SK-N-SH (cell line): ENCODE measurements at regions not wholly inside any gene's neighbourhood (a gene's known extent, or its start where the extent isn't known, plus 50 kb on each side); places are given as distances from the start of the nearest gene placed in this dataset.

ENCODE experiments used
- CTCF ChIA-PET: fragments of 300-600, 350-600 bp; formaldehyde crosslinking; extraction: SDS; loops from one replicate; lab custom pipeline; 2021; lab: Yijun Ruan, JAX
- POLR2A ChIA-PET: fragments of 350-600 bp; sonication (Branson Sonifier 250); formaldehyde crosslinking; extraction: SDS; loops from one replicate; lab custom pipeline; 2020; ENCODE audit warnings: antibody characterized with exemption, inconsistent platforms; lab: Yijun Ruan, JAX
- DNase-seq: peaks from one replicate; pipeline ENCODE4 v3.0.0; 2012
- H2AFZ ChIP-seq: fragments of 200-600 bp; sonication (generic); 2 replicates; pipeline ENCODE4 v1.8.1; 2016; ENCODE audit warnings: antibody characterized with exemption, mild to moderate bottlenecking, low read depth
- H3F3A ChIP-seq: fragments of 200-600 bp; sonication (generic); replicated peaks from 2 replicates; pipeline ENCODE3; 2016; ENCODE audit warnings: antibody characterized with exemption, mild to moderate bottlenecking; ENCODE audit not compliant: insufficient read depth
- H3K27ac ChIP-seq, 2 experiments: fragments of 200-500 bp in 1 of 2; fragments of 200-600 bp in 1 of 2; sonication (Bioruptor generic) in 1 of 2; sonication (generic), shearing (Covaris generic) in 1 of 2; 2 replicates each; pipeline versions ENCODE4 v1.5.1 to v1.6.1; 2014 to 2016; ENCODE audit warnings: low read depth in 2 of 2, inconsistent platforms in 1 of 2, low read length in 1 of 2, mild to moderate bottlenecking in 1 of 2, mixed read lengths in 1 of 2
- H3K27me3 ChIP-seq: fragments of 200-600 bp; sonication (generic), shearing (Covaris generic); 2 replicates; pipeline ENCODE4 v1.6.1; 2016; ENCODE audit warnings: mixed run types; ENCODE audit not compliant: insufficient read depth
- H3K36me3 ChIP-seq, 2 experiments: fragments of 200-500 bp in 1 of 2; fragments of 200-600 bp in 1 of 2; sonication (Bioruptor generic) in 1 of 2; sonication (generic) in 1 of 2; replicated peaks in 1 of 2; 2 replicates each; pipeline versions ENCODE3 to v1.5.1; 2014 to 2016; ENCODE audit warnings: low read length in 1 of 2, mild to moderate bottlenecking in 1 of 2; ENCODE audit not compliant: insufficient read depth in 2 of 2, control insufficient read depth in 1 of 2
- H3K4me1 ChIP-seq, 2 experiments: fragments of 200-500 bp in 1 of 2; fragments of 200-600 bp in 1 of 2; sonication (Bioruptor generic) in 1 of 2; sonication (generic), shearing (Covaris generic) in 1 of 2; 2 replicates each; pipeline versions ENCODE4 v1.5.1 to v1.6.1; 2014 to 2016; ENCODE audit warnings: low read depth in 1 of 2, low read length in 1 of 2, mixed run types in 1 of 2; ENCODE audit not compliant: insufficient read depth in 2 of 2, control insufficient read depth in 1 of 2
- H3K4me2 ChIP-seq: fragments of 200-600 bp; sonication (generic), shearing (Covaris generic); 2 replicates; pipeline ENCODE4 v1.6.1; 2017; ENCODE audit warnings: mixed run types
- H3K4me3 ChIP-seq, 2 experiments: fragments of 200-500 bp in 1 of 2; fragments of 200-600 bp in 1 of 2; sonication (Bioruptor generic) in 1 of 2; sonication (generic), shearing (Covaris generic) in 1 of 2; 2 replicates each; pipeline versions ENCODE4 v1.5.1 to v1.8.1; 2014 to 2016; ENCODE audit warnings: low read depth in 2 of 2, inconsistent platforms in 1 of 2, low read length in 1 of 2, mild to moderate bottlenecking in 1 of 2, mixed read lengths in 1 of 2, moderate library complexity in 1 of 2
- H3K79me2 ChIP-seq: fragments of 200-600 bp; sonication (generic); 2 replicates; pipeline ENCODE4 v1.8.1; 2017; ENCODE audit warnings: mild to moderate bottlenecking; ENCODE audit not compliant: insufficient read depth
- H3K9ac ChIP-seq: fragments of 200-600 bp; sonication (generic); 2 replicates; pipeline ENCODE4 v1.6.1; 2017; ENCODE audit warnings: mixed run types
- H3K9me2 ChIP-seq: fragments of 200-600 bp; sonication (generic); 2 replicates; pipeline ENCODE4 v1.6.1; 2017; ENCODE audit warnings: mixed run types
- H3K9me3 ChIP-seq: fragments of 200-600 bp; sonication (generic); 2 replicates; pipeline ENCODE4 v1.6.1; 2017; ENCODE audit warnings: mixed run types, mild to moderate bottlenecking, moderate library complexity
- H4K20me1 ChIP-seq: fragments of 200-600 bp; sonication (generic); 2 replicates; pipeline ENCODE4 v1.6.1; 2017; ENCODE audit warnings: mild to moderate bottlenecking, mixed run types; ENCODE audit not compliant: insufficient read depth
- CTCF ChIP-seq: fragments of 200-600 bp; sonication (generic); IDR thresholded peaks from 2 replicates; pipeline ENCODE4 v1.6.1; 2017; ENCODE audit warnings: antibody characterized with exemption, mild to moderate bottlenecking, moderate library complexity
- ELF1 ChIP-seq: IDR thresholded peaks from 2 replicates; pipeline ENCODE4 v1.4.0; 2012
- EZH2phosphoT487 ChIP-seq: fragments of 200-600 bp; sonication (generic); IDR thresholded peaks from 2 replicates; pipeline ENCODE4 v1.6.1; 2017; ENCODE audit warnings: low read depth, mixed run types, mild to moderate bottlenecking, antibody characterized with exemption, moderate library complexity, borderline replicate concordance
- FOSL2 ChIP-seq: IDR thresholded peaks from 2 replicates; pipeline ENCODE4 v1.4.0; 2012; ENCODE audit warnings: low read depth, mild to moderate bottlenecking, moderate library complexity, borderline replicate concordance
- FOXJ3 ChIP-seq: sonication (generic); formaldehyde crosslinking; IDR thresholded peaks from 2 replicates; pipeline ENCODE4 v1.5.1; 2020; ENCODE audit warnings: mild to moderate bottlenecking, missing genetic modification reagents
- FOXM1 ChIP-seq: IDR thresholded peaks from 2 replicates; pipeline ENCODE4 v1.4.0; 2012; ENCODE audit warnings: low read depth, mild to moderate bottlenecking
- GABPA ChIP-seq: IDR thresholded peaks from 2 replicates; pipeline ENCODE4 v1.4.0; 2012; ENCODE audit warnings: low read depth, mild to moderate bottlenecking
- GATA2 ChIP-seq: sonication (generic); formaldehyde crosslinking; IDR thresholded peaks from 2 replicates; pipeline ENCODE4 v1.5.0; 2020; ENCODE audit warnings: mild to moderate bottlenecking, missing genetic modification reagents
- MEF2A ChIP-seq: IDR thresholded peaks from 2 replicates; pipeline ENCODE4 v1.4.0; 2012; ENCODE audit warnings: low read depth, borderline replicate concordance
- MXI1 ChIP-seq: IDR thresholded peaks from 2 replicates; pipeline ENCODE4 v1.6.1; 2012; ENCODE audit warnings: mild to moderate bottlenecking, low read depth, low read length, improper control_type of control experiment
- NFIC ChIP-seq: IDR thresholded peaks from 2 replicates; pipeline ENCODE4 v1.4.0; 2012; ENCODE audit warnings: borderline replicate concordance
- NRF1 ChIP-seq: IDR thresholded peaks from 2 replicates; pipeline ENCODE4 v1.6.1; 2012; ENCODE audit warnings: low read depth, mild to moderate bottlenecking, low read length
- RAD21 ChIP-seq: IDR thresholded peaks from 2 replicates; pipeline ENCODE4 v1.6.1; 2012; ENCODE audit warnings: mild to moderate bottlenecking, low read length
- RCOR1 ChIP-seq: fragments of 150-350 bp; IDR thresholded peaks from 2 replicates; pipeline ENCODE4 v1.6.1; 2017; ENCODE audit warnings: antibody characterized with exemption, low read length
- RXRA ChIP-seq: IDR thresholded peaks from 2 replicates; pipeline ENCODE4 v1.4.0; 2012; ENCODE audit warnings: low read depth, mild to moderate bottlenecking, borderline replicate concordance
- TCF12 ChIP-seq: IDR thresholded peaks from 2 replicates; pipeline ENCODE4 v1.4.0; 2012
- WGBS: methylation state at CpG from one replicate; pipeline ENCODE4 v1.1.6; 2017; ENCODE audit warnings: low lambda C conversion rate; 5-methylcytosine and 5-hydroxymethylcytosine counted together
- TF ChIP-seq, protein P1 (sequence below): IDR thresholded peaks from 2 replicates; pipeline ENCODE4; 2012
- TF ChIP-seq, protein P2 (sequence below): fragments of 150-350 bp; IDR thresholded peaks from 2 replicates; pipeline ENCODE4 v1.6.1; 2016; ENCODE audit warnings: mild to moderate bottlenecking, low read depth, low read length
- TF ChIP-seq, protein P3 (sequence below): fragments of 150-350 bp; IDR thresholded peaks from 2 replicates; pipeline ENCODE4 v1.6.1; 2017; ENCODE audit warnings: antibody characterized with exemption, low read length, low read depth, borderline replicate concordance

DNA sequence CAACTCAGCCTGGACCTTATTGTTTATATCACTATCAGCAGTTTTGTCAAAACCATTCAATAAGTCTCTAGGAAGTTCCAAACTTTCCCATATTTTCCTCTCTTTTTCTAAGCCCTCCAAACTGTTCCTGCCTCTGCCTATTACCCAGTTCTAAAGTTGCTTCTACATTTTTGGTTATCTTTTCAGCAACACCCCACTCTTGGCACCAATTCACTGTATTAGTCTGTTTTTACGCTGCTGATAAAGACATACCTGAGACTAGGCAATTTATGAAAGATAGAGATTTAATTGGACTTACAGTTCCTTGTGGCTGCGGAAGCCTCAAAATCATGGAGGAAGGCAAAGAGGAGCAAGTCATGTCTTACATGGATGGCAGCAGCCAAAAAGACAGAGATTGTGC is 744.4 kb upstream of the ADAMTS16 start:
- Histone ChIP-seq H3K9ac (no peak overlapping the region), H3K9me2 (no peaks in the 10 kb centered on the region), H3K4me1 (no peaks in the 10 kb centered on the region), H3K4me3 (no peak overlapping the region), H3K27me3 (no peaks in the 10 kb centered on the region), H3F3A (no peaks in the 10 kb centered on the region), H3K4me2 (no peak overlapping the region), H3K9me3 (no peaks in the 10 kb centered on the region; the same call in 1 of the 2 replicates), H3K36me3 (no peaks in the 10 kb centered on the region), H3K27ac (no peak overlapping the region), H2AFZ (no peak overlapping the region), H4K20me1 (no peaks in the 10 kb centered on the region), H3K79me2 (no peaks in the 10 kb centered on the region)
- TF ChIP-seq RAD21, result no peak
- TF ChIP-seq NFIC, result no peak
- no peak for TF ChIP-seq GATA2
- TF ChIP-seq, protein P1, sequence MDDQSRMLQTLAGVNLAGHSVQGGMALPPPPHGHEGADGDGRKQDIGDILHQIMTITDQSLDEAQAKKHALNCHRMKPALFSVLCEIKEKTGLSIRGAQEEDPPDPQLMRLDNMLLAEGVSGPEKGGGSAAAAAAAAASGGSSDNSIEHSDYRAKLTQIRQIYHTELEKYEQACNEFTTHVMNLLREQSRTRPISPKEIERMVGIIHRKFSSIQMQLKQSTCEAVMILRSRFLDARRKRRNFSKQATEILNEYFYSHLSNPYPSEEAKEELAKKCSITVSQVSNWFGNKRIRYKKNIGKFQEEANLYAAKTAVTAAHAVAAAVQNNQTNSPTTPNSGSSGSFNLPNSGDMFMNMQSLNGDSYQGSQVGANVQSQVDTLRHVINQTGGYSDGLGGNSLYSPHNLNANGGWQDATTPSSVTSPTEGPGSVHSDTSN, result no peak
- TF ChIP-seq, protein P2, sequence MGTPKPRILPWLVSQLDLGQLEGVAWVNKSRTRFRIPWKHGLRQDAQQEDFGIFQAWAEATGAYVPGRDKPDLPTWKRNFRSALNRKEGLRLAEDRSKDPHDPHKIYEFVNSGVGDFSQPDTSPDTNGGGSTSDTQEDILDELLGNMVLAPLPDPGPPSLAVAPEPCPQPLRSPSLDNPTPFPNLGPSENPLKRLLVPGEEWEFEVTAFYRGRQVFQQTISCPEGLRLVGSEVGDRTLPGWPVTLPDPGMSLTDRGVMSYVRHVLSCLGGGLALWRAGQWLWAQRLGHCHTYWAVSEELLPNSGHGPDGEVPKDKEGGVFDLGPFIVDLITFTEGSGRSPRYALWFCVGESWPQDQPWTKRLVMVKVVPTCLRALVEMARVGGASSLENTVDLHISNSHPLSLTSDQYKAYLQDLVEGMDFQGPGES, result no peak
- TF ChIP-seq, protein P3, sequence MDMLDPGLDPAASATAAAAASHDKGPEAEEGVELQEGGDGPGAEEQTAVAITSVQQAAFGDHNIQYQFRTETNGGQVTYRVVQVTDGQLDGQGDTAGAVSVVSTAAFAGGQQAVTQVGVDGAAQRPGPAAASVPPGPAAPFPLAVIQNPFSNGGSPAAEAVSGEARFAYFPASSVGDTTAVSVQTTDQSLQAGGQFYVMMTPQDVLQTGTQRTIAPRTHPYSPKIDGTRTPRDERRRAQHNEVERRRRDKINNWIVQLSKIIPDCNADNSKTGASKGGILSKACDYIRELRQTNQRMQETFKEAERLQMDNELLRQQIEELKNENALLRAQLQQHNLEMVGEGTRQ, result no peak
- no peak for TF ChIP-seq TCF12
- no peak for TF ChIP-seq FOXJ3 (CRISPR knock-in tag)
- TF ChIP-seq EZH2phosphoT487, result no peak
- no peak for TF ChIP-seq NRF1
- no peak for TF ChIP-seq FOXM1
- no peak for TF ChIP-seq MXI1
- TF ChIP-seq GABPA, result no peak
- ChIA-PET POLR2A (no interaction called here), CTCF (no interaction called here)
- no peak for DNase-seq
- WGBS, result 26% methylated on average over 2 of the region's 2 CpGs

GRCh38 chr5:4405614-4406219 is 734.4 kb upstream of the ADAMTS16 start:
- H3F3A ChIP-seq, result no peaks in the 10 kb centered on the region
- no peak for DNase-seq
- H2AFZ ChIP-seq, result no peak overlapping the region
- H4K20me1 ChIP-seq, result no peaks in the 10 kb centered on the region
- H3K79me2 ChIP-seq, result no peaks in the 10 kb centered on the region
- WGBS, result 1% methylated on average over 7 of the region's 7 CpGs
- no peaks in the 10 kb centered on the region for H3K36me3 ChIP-seq
- ChIA-PET CTCF (interaction anchor here (0.7 kb wide), 1 partner anchor 510 kb away, joined by 3 read pairs; no protein-coding TSS in a partner anchor), POLR2A (no interaction called here)
- no peaks in the 10 kb centered on the region for H3K4me1 ChIP-seq
- H3K4me3 ChIP-seq, result no peak overlapping the region
- no peak overlapping the region for H3K9ac ChIP-seq
- no peaks in the 10 kb centered on the region for H3K9me2 ChIP-seq
- no peak overlapping the region for H3K27ac ChIP-seq
- no peak overlapping the region for H3K4me2 ChIP-seq
- no peaks in the 10 kb centered on the region for H3K27me3 ChIP-seq
- H3K9me3 ChIP-seq, result no peaks in the 10 kb centered on the region
- no peak for TF ChIP-seq FOXJ3 (CRISPR knock-in tag)
- no peak for TF ChIP-seq GATA2
- TF ChIP-seq CTCF, result no peak
- TF ChIP-seq RCOR1, result no peak
- no peak for TF ChIP-seq MEF2A
- no peak for TF ChIP-seq NFIC
- TF ChIP-seq FOSL2, result no peak
- no peak for TF ChIP-seq ELF1
- TF ChIP-seq, protein P2, result no peak
- TF ChIP-seq RXRA, result no peak
